Smooth muscle cell (in vitro differentiated cells): ENCODE measurements at regions not wholly inside any gene's neighbourhood (a gene's known extent, or its start where the extent isn't known, plus 50 kb on each side); places are given as distances from the start of the nearest gene placed in this dataset.

Experiments
- DNase-seq: peaks from one replicate; lab custom pipeline; 2025; ENCODE audit not compliant: unreplicated experiment; lab: John Stamatoyannopoulos, UW
- H2AFZ ChIP-seq: fragments of 200-600 bp; sonication (generic); 2 replicates; pipeline ENCODE4 v1.6.0; 2016; ENCODE audit warnings: antibody characterized with exemption, low read depth, mild to moderate bottlenecking
- H3F3A ChIP-seq: fragments of 200-600 bp; sonication (generic); 2 replicates; pipeline ENCODE4 v1.6.0; 2017; ENCODE audit warnings: antibody characterized with exemption, low read depth
- H3K27ac ChIP-seq: fragments of 200-600 bp; sonication (generic); 2 replicates; pipeline ENCODE4 v1.5.1; 2016; ENCODE audit warnings: low read depth, mild to moderate bottlenecking
- H3K27me3 ChIP-seq: fragments of 200-600 bp; sonication (generic); 2 replicates; pipeline ENCODE4 v1.6.1; 2016; ENCODE audit warnings: low read depth, mild to moderate bottlenecking
- H3K36me3 ChIP-seq: fragments of 200-600 bp; sonication (generic); 2 replicates; pipeline ENCODE4 v1.5.1; 2016; ENCODE audit warnings: low read depth
- H3K4me1 ChIP-seq: fragments of 200-600 bp; sonication (generic); 2 replicates; pipeline ENCODE4 v1.5.1; 2016; ENCODE audit warnings: low read depth
- H3K4me2 ChIP-seq: fragments of 200-600 bp; sonication (generic); 2 replicates; pipeline ENCODE4 v1.6.0; 2016; ENCODE audit warnings: mild to moderate bottlenecking
- H3K4me3 ChIP-seq: fragments of 200-600 bp; sonication (generic); 2 replicates; pipeline ENCODE4 v1.5.1; 2016; ENCODE audit warnings: mild to moderate bottlenecking
- H3K79me2 ChIP-seq: fragments of 200-600 bp; sonication (generic); 2 replicates; pipeline ENCODE4 v1.6.0; 2016; ENCODE audit warnings: low read depth, mild to moderate bottlenecking
- H3K9ac ChIP-seq: fragments of 200-600 bp; sonication (generic); 2 replicates; pipeline ENCODE4 v1.6.0; 2016; ENCODE audit warnings: low read depth
- H3K9me3 ChIP-seq: fragments of 200-600 bp; sonication (generic); replicated peaks from 2 replicates; pipeline ENCODE4 v1.5.1; 2016; ENCODE audit warnings: low read depth
- H4K20me1 ChIP-seq: fragments of 200-600 bp; sonication (generic); 2 replicates; pipeline ENCODE4 v1.6.0; 2016; ENCODE audit warnings: low read depth
- CTCF ChIP-seq: fragments of 200-600 bp; sonication (generic); IDR thresholded peaks from 2 replicates; pipeline ENCODE4 v1.5.1; 2017; ENCODE audit warnings: borderline replicate concordance, mild to moderate bottlenecking, antibody characterized with exemption; ENCODE audit not compliant: insufficient read depth, poor library complexity, severe bottlenecking
- WGBS: methylation state at CpG from one replicate; pipeline ENCODE4 v1.1.7; 2016; ENCODE audit warnings: low lambda C conversion rate; 5-methylcytosine and 5-hydroxymethylcytosine counted together

- WGBS: 80% methylated on average over 5 of the region's 5 CpGs
- no peak for TF ChIP-seq CTCF
These were observed 98.9 kb downstream of the CCT6B start for GRCh38 chr17:34862384-34862783.

GRCh38 chr17:34861864-34862263, 99.4 kb downstream of the CCT6B start:
- Histone ChIP-seq H3K79me2 (no peaks in the 10 kb centered on the region), H2AFZ (no peak overlapping the region), H3K27ac (no peak overlapping the region), H3F3A (no peaks in the 10 kb centered on the region), H3K4me2 (no peak overlapping the region), H3K9me3 (no peaks in the 10 kb centered on the region), H3K4me3 (no peak overlapping the region), H3K36me3 (no peaks in the 10 kb centered on the region), H3K9ac (no peak overlapping the region), H3K4me1 (no peaks in the 10 kb centered on the region), H3K27me3 (peaks cover 7% of the 10 kb centered on the region), H4K20me1 (no peaks in the 10 kb centered on the region)
- no peak for DNase-seq
- no peak for TF ChIP-seq CTCF
- WGBS: 90% methylated on average over 4 of the region's 4 CpGs

More at GRCh38 chr17:34862384-34862783, 98.9 kb downstream of the CCT6B start:
- Histone ChIP-seq H2AFZ (no peak overlapping the region), H3K4me3 (no peak overlapping the region), H3K4me1 (no peaks in the 10 kb centered on the region), H3F3A (no peaks in the 10 kb centered on the region), H3K9me3 (no peaks in the 10 kb centered on the region), H3K36me3 (no peaks in the 10 kb centered on the region), H3K27ac (no peak overlapping the region), H4K20me1 (no peaks in the 10 kb centered on the region), H3K79me2 (no peaks in the 10 kb centered on the region), H3K4me2 (no peak overlapping the region), H3K9ac (no peak overlapping the region), H3K27me3 (peaks cover 7% of the 10 kb centered on the region)
- no peak for DNase-seq

- H2AFZ ChIP-seq: no peak overlapping the region
- H3K4me1 ChIP-seq: no peaks in the 10 kb centered on the region
- no peaks in the 10 kb centered on the region for H3K9me3 ChIP-seq
- H3K9ac ChIP-seq: no peak overlapping the region
- H3K27ac ChIP-seq: no peak overlapping the region
- H3K4me3 ChIP-seq: no peak overlapping the region
- TF ChIP-seq CTCF: no peak
- no peak overlapping the region for H3K4me2 ChIP-seq
- H4K20me1 ChIP-seq: no peaks in the 10 kb centered on the region
- no peak for DNase-seq
- no peaks in the 10 kb centered on the region for H3K36me3 ChIP-seq
- peaks cover 16% of the 10 kb centered on the region for H3K27me3 ChIP-seq
- H3F3A ChIP-seq: no peaks in the 10 kb centered on the region
- no peaks in the 10 kb centered on the region for H3K79me2 ChIP-seq
- WGBS: 82% methylated on average over 5 of the region's 5 CpGs
These were observed 101.6 kb downstream of the CCT6B start for GRCh38 chr17:34859652-34860051.
